NB4 (cell line): ENCODE measurements at regions not wholly inside any gene's neighbourhood (a gene's known extent, or its start where the extent isn't known, plus 50 kb on each side); places are given as distances from the start of the nearest gene placed in this dataset.

ENCODE experiments used
- DNase-seq: peaks from one replicate; pipeline ENCODE4 v3.0.0; 2010; ENCODE audit warnings: low read depth
- H3K4me3 ChIP-seq: one replicate; pipeline ENCODE4 v1.5.1; 2011; ENCODE audit warnings: mild to moderate bottlenecking, low read depth, low read length, moderate library complexity
- CTCF ChIP-seq: IDR thresholded peaks from one replicate; pipeline ENCODE4 v1.5.1; 2012; ENCODE audit warnings: low read depth, low read length
- MYC ChIP-seq: IDR thresholded peaks from 2 replicates; pipeline ENCODE4 v1.6.1; 2011; ENCODE audit warnings: low read depth, low read length
- POLR2A ChIP-seq: IDR thresholded peaks from 2 replicates; pipeline ENCODE4 v1.6.1; 2011; ENCODE audit warnings: mild to moderate bottlenecking; ENCODE audit not compliant: insufficient read length; ENCODE audit errors: extremely low read depth
- TF ChIP-seq, protein P1 (sequence below): IDR thresholded peaks from 2 replicates; pipeline ENCODE4 v1.6.1; 2011; ENCODE audit warnings: low read depth, low read length

- TF ChIP-seq MYC (no peak), CTCF (no peak), POLR2A (no peak)
- TF ChIP-seq, protein P1, sequence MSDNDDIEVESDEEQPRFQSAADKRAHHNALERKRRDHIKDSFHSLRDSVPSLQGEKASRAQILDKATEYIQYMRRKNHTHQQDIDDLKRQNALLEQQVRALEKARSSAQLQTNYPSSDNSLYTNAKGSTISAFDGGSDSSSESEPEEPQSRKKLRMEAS, result no peak
- no peak overlapping the region for H3K4me3 ChIP-seq
- no peak for DNase-seq
These were observed 308.5 kb downstream of the KCNS3 start for GRCh38 chr2:18186816-18187613.

GRCh38 chr2:18182861-18183260 lies 304.4 kb downstream of the KCNS3 start:
- TF ChIP-seq CTCF (no peak), MYC (no peak), POLR2A (no peak)
- TF ChIP-seq, protein P1, result no peak
- H3K4me3 ChIP-seq, result no peak overlapping the region
- DNase-seq, result no peak

GRCh38 chr2:18180912-18181311 lies 302.4 kb downstream of the KCNS3 start:
- no peak overlapping the region for H3K4me3 ChIP-seq
- TF ChIP-seq, protein P1, result no peak
- TF ChIP-seq MYC, result no peak
- no peak for TF ChIP-seq POLR2A
- no peak for TF ChIP-seq CTCF
- DNase-seq, result no peak

GRCh38 chr2:18180031-18180610 lies 301.7 kb downstream of the KCNS3 start:
- no peak for DNase-seq
- no peak overlapping the region for H3K4me3 ChIP-seq
- TF ChIP-seq, protein P1, result no peak
- no peak for TF ChIP-seq CTCF
- TF ChIP-seq MYC, result no peak
- no peak for TF ChIP-seq POLR2A

- TF ChIP-seq CTCF, result peak; percentile 84
- no peak for TF ChIP-seq POLR2A
- peak; percentile 76 for DNase-seq
- no peak overlapping the region for H3K4me3 ChIP-seq
These were observed 300.4 kb downstream of the KCNS3 start for GRCh38 chr2:18178736-18179349.

- DNase-seq, result no peak
- H3K4me3 ChIP-seq, result no peak overlapping the region
- no peak for TF ChIP-seq MYC
- no peak for TF ChIP-seq CTCF
- TF ChIP-seq POLR2A, result no peak
- TF ChIP-seq, protein P1, result no peak
These were observed 298.3 kb downstream of the KCNS3 start for GRCh38 chr2:18176679-18177215.
